RWPE2 (cell line): ENCODE measurements at regions not wholly inside any gene's neighbourhood (a gene's known extent, or its start where the extent isn't known, plus 50 kb on each side); places are given as distances from the start of the nearest gene placed in this dataset.

ENCODE experiments used
- ATAC-seq: fragments of 200-7000 bp; cut with Tn5 transposase; 3 replicates; pipeline ENCODE4 v1.9.1; 2021; ENCODE audit warnings: low read depth
- DNase-seq: peaks from one replicate; pipeline ENCODE4 v3.0.0-alpha.2; 2020; ENCODE audit warnings: low spot score
- H3K27ac ChIP-seq: fragments of 450-650 bp; 2 replicates; pipeline ENCODE4 v1.5.1; 2017; ENCODE audit warnings: mild to moderate bottlenecking; ENCODE audit not compliant: poor library complexity, severe bottlenecking
- H3K27me3 ChIP-seq: fragments of 250-450 bp; sonication (Bioruptor Pico); 2 replicates; pipeline ENCODE4 v1.5.1; 2021; ENCODE audit warnings: mild to moderate bottlenecking, moderate library complexity; ENCODE audit not compliant: insufficient read depth, poor library complexity, severe bottlenecking
- H3K36me3 ChIP-seq: fragments of 250-450 bp; sonication (Bioruptor Pico); 2 replicates; pipeline ENCODE4 v1.5.1; 2020; ENCODE audit warnings: low read depth, mild to moderate bottlenecking, moderate library complexity
- H3K4me1 ChIP-seq: fragments of 250-450 bp; sonication (Bioruptor Pico); 2 replicates; pipeline ENCODE4 v1.5.1; 2021; ENCODE audit warnings: mild to moderate bottlenecking, moderate library complexity; ENCODE audit not compliant: insufficient read depth, poor library complexity, severe bottlenecking
- H3K4me3 ChIP-seq: fragments of 250-450 bp; sonication (Bioruptor Pico); 2 replicates; pipeline ENCODE4 v1.5.1; 2021; ENCODE audit warnings: mild to moderate bottlenecking, moderate library complexity; ENCODE audit not compliant: severe bottlenecking
- H3K9me3 ChIP-seq: fragments of 250-450 bp; sonication (Bioruptor Pico); 2 replicates; pipeline ENCODE4 v1.5.1; 2021; ENCODE audit warnings: mild to moderate bottlenecking, moderate library complexity; ENCODE audit not compliant: severe bottlenecking
- TF ChIP-seq, protein P1 (sequence below): fragments of 450-650 bp; IDR thresholded peaks from one replicate; pipeline ENCODE4 v1.5.1; 2017; ENCODE audit warnings: mild to moderate bottlenecking, moderate library complexity; ENCODE audit not compliant: poor library complexity, severe bottlenecking

DNA sequence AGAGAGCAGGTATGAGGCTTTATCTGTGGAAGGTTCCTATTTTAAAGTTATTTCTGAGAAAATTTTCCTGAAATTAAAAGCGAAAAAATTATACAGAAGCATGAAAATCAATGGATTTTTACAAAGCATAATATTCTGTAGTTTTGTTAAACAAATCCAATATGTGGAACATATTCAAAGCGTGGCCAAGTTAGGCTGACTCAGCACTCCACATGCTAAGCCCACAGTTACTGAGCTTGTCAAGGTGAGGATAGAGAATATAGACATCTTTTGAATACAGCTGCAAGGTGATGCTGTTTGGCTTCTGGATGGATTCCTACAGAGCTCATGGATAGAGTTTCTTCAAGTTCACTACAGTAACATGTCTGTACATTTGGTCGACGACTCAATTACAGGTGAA, 302.5 kb downstream of the C3orf38 start:
- H3K27me3 ChIP-seq, result no peaks in the 10 kb centered on the region
- H3K4me3 ChIP-seq, result no peak overlapping the region
- no peak overlapping the region for H3K27ac ChIP-seq
- no peak for ATAC-seq
- no peaks in the 10 kb centered on the region for H3K4me1 ChIP-seq
- DNase-seq, result no peak
- H3K9me3 ChIP-seq, result no peaks in the 10 kb centered on the region
- no peaks in the 10 kb centered on the region for H3K36me3 ChIP-seq
- TF ChIP-seq, protein P1, sequence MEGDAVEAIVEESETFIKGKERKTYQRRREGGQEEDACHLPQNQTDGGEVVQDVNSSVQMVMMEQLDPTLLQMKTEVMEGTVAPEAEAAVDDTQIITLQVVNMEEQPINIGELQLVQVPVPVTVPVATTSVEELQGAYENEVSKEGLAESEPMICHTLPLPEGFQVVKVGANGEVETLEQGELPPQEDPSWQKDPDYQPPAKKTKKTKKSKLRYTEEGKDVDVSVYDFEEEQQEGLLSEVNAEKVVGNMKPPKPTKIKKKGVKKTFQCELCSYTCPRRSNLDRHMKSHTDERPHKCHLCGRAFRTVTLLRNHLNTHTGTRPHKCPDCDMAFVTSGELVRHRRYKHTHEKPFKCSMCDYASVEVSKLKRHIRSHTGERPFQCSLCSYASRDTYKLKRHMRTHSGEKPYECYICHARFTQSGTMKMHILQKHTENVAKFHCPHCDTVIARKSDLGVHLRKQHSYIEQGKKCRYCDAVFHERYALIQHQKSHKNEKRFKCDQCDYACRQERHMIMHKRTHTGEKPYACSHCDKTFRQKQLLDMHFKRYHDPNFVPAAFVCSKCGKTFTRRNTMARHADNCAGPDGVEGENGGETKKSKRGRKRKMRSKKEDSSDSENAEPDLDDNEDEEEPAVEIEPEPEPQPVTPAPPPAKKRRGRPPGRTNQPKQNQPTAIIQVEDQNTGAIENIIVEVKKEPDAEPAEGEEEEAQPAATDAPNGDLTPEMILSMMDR, result no peak

- Histone ChIP-seq H3K4me3 (no peak overlapping the region), H3K36me3 (no peaks in the 10 kb centered on the region), H3K27ac (no peak overlapping the region), H3K27me3 (no peaks in the 10 kb centered on the region), H3K4me1 (no peaks in the 10 kb centered on the region), H3K9me3 (no peaks in the 10 kb centered on the region)
- ATAC-seq (no peak), DNase-seq (no peak)
- TF ChIP-seq, protein P1, result no peak
Observed at GRCh38 chr3:88460369-88460768, 310.6 kb downstream of the C3orf38 start.

DNA sequence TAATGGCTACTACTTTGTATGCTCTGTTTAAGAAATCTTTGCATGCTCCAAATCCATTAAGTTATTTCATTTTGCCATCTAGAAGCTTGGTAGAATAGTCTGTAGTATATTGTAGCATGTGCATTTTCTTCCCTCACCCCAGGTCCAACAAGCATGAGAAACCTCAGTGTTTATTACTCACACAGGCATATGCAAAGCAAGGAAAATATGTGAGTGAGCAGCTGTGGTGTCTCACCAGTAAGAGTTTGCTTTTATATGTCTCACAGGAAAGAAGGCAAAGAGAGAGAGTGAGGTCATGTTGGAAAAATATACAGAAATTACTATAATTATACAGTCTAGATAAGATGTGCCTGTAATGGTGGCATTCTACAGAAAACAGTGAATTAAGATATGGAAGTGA, 312.5 kb downstream of the C3orf38 start:
- Histone ChIP-seq H3K9me3 (no peaks in the 10 kb centered on the region), H3K4me1 (no peaks in the 10 kb centered on the region), H3K27me3 (no peaks in the 10 kb centered on the region), H3K36me3 (no peaks in the 10 kb centered on the region), H3K27ac (no peak overlapping the region), H3K4me3 (no peak overlapping the region)
- DNase-seq (no peak), ATAC-seq (no peak)
- TF ChIP-seq, protein P1, result no peak

GRCh38 chr3:88467191-88467590, 317.4 kb downstream of the C3orf38 start:
- Histone ChIP-seq H3K4me1 (no peaks in the 10 kb centered on the region), H3K27me3 (no peaks in the 10 kb centered on the region), H3K36me3 (no peaks in the 10 kb centered on the region), H3K9me3 (no peaks in the 10 kb centered on the region), H3K27ac (no peak overlapping the region), H3K4me3 (no peak overlapping the region)
- TF ChIP-seq, protein P1, result no peak
- no peak for DNase-seq
- ATAC-seq, result no peak

DNA sequence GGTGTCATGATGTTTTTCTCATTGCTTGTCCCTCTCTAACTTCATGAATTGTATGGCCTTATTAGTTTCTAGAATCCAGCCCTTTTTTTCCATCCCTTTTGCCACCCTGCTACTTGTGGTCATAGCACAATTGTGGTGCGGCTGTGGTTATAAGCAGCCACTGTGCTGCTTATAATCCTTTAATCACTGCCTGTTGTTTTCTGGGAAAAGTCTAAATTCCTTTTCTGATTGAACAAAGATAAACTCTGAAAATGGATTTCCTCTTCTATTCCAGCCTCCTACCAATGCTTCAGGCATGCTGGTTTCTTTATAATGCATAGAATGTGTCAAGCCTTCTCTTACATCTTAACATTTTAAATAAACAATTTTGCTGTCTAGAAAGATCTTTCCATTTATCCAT, 319.5 kb downstream of the C3orf38 start:
- Histone ChIP-seq H3K27me3 (no peaks in the 10 kb centered on the region), H3K9me3 (no peaks in the 10 kb centered on the region), H3K27ac (no peak overlapping the region), H3K4me3 (no peak overlapping the region), H3K4me1 (no peaks in the 10 kb centered on the region), H3K36me3 (no peaks in the 10 kb centered on the region)
- no peak for DNase-seq
- ATAC-seq, result no peak
- TF ChIP-seq, protein P1, result no peak
